Cardiac fibroblast (primary cell): ENCODE measurements at regions not wholly inside any gene's neighbourhood (a gene's known extent, or its start where the extent isn't known, plus 50 kb on each side); places are given as distances from the start of the nearest gene placed in this dataset.
"Not testable (repeated sequence)": the region's sequence is repeated elsewhere in the genome, so short reads cannot be mapped to it uniquely, and the experiment has no call there.

Experiments used
- DNase-seq, 2 donors: peaks; one replicate each; pipeline versions ENCODE4 v3.0.0 to v3.0.0-alpha.2; 2010; ENCODE audit warnings: low read depth in 2 of 2
- H3K4me3 ChIP-seq, 2 donors: replicated peaks in 1 of 2; 1 replicate in 1 of 2; 2 replicates in 1 of 2; pipeline ENCODE4 v1.5.1; 2011; ENCODE audit warnings: low read depth in 2 of 2, low read length in 2 of 2, mild to moderate bottlenecking in 2 of 2, moderate library complexity in 1 of 2
- TF ChIP-seq, protein P1 (sequence below): IDR thresholded peaks from one replicate; pipeline ENCODE4 v1.5.1; 2011; ENCODE audit warnings: low read depth, mild to moderate bottlenecking, low read length, inconsistent platforms

DNA sequence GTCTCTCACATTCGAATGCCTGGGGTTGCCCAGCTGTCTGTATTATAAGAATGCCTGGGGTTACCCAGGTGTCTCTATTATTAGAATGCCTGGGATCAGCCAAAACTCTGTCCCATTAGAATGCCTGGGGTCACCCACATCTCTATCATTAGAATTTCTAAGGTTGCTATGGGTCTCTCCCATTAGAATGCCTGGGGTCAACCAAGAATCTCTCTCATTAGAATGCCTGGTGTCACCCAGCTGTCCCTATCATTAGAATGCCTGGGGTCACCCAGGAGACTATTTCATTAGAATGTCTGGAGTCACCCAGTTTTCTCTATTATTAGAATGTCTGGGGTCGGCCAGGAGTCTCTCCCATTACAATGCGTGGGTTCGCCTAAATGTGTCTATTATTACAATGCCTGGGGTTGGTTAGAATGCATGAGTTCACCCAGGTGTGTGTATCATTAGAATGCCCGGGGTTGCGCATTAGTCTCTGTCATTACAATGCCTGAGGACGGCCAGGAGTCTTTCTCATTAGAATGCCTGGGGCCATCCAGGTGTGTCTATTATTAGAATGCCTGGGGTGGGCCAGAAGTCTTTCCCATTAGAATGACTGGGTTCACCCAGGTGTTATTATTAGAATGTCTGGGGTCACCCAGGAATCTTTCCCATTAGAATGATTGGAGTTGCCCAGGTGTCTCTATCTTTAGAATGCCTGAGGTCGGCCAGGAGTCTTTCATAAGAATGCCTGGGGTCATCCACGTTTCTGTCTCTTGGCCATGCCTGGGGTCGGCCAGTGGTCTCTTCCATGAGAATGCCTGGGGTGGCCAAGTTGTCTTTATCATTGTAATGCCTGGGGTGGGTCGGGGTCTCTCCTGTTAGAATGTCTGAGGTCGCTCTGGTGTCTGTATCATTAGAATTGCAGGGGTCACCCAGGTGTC lies 59.6 kb downstream of the RNF187 start:
- no peak overlapping the region for H3K4me3 ChIP-seq
- no peak for DNase-seq
- TF ChIP-seq, protein P1, sequence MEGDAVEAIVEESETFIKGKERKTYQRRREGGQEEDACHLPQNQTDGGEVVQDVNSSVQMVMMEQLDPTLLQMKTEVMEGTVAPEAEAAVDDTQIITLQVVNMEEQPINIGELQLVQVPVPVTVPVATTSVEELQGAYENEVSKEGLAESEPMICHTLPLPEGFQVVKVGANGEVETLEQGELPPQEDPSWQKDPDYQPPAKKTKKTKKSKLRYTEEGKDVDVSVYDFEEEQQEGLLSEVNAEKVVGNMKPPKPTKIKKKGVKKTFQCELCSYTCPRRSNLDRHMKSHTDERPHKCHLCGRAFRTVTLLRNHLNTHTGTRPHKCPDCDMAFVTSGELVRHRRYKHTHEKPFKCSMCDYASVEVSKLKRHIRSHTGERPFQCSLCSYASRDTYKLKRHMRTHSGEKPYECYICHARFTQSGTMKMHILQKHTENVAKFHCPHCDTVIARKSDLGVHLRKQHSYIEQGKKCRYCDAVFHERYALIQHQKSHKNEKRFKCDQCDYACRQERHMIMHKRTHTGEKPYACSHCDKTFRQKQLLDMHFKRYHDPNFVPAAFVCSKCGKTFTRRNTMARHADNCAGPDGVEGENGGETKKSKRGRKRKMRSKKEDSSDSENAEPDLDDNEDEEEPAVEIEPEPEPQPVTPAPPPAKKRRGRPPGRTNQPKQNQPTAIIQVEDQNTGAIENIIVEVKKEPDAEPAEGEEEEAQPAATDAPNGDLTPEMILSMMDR, result no peak

GRCh38 chr1:228547464-228547792 lies 60.2 kb downstream of the RNF187 start:
- TF ChIP-seq, protein P1, result no peak
- no peak overlapping the region for H3K4me3 ChIP-seq

DNA sequence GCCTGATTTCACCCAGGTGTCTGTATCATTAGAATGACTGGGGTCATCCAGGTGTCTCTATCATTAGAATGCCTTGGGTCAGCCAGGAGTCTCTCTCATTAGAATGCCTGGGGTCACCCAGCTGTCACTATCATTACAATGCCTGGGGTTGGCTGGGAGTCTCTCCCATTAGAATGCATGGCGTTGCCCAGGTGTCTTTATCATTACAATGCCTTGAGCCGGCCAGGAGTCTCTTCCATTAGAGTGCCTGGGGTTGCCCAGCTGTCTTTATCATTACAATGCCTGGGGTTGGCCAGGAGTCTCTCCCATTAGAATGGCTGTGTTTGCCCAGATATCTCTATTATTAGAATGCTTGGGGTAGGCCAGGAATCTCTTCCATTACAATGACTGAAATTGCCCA lies 61.6 kb downstream of the RNF187 start:
- TF ChIP-seq, protein P1, result no peak
- DNase-seq, result no peak
- no peak overlapping the region for H3K4me3 ChIP-seq

More at GRCh38 chr1:228547464-228547792, 60.2 kb downstream of the RNF187 start:
- DNase-seq, result no peak

DNA sequence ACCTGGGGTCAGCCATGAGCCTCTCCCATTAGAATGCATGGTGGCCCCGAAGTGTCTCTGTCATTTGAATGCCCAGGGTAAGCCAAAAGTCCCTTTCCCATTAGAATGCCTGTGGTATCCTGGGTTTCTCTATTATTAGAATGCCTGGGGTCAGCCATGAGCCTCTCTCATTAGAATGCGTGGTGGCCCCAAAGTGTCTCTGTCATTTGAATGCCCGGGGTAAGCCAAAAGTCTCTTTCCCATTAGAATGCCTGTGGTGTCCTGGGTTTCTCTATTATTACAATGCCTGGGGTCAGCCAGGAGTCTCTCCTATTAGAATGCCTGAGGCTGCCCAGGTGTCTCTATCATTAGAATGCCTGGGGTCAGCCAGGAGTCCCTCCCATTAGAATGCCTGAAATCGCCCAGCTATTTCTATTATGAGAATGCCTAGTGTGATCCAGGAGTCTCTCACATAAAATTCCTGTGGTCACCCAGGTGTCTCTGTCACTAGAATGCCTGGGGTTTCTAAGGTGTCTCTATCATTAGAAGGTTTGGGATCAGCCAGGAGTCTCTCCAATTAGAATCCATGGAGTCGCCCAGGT lies 65.5 kb downstream of the RNF187 start:
- TF ChIP-seq, protein P1, result no peak
- no peak overlapping the region for H3K4me3 ChIP-seq
- DNase-seq, result no peak

- DNase-seq, result no peak
- H3K4me3 ChIP-seq, result no peak overlapping the region
- TF ChIP-seq, protein P1, result no peak
These were observed 66.9 kb downstream of the RNF187 start for GRCh38 chr1:228554107-228554506.

DNA sequence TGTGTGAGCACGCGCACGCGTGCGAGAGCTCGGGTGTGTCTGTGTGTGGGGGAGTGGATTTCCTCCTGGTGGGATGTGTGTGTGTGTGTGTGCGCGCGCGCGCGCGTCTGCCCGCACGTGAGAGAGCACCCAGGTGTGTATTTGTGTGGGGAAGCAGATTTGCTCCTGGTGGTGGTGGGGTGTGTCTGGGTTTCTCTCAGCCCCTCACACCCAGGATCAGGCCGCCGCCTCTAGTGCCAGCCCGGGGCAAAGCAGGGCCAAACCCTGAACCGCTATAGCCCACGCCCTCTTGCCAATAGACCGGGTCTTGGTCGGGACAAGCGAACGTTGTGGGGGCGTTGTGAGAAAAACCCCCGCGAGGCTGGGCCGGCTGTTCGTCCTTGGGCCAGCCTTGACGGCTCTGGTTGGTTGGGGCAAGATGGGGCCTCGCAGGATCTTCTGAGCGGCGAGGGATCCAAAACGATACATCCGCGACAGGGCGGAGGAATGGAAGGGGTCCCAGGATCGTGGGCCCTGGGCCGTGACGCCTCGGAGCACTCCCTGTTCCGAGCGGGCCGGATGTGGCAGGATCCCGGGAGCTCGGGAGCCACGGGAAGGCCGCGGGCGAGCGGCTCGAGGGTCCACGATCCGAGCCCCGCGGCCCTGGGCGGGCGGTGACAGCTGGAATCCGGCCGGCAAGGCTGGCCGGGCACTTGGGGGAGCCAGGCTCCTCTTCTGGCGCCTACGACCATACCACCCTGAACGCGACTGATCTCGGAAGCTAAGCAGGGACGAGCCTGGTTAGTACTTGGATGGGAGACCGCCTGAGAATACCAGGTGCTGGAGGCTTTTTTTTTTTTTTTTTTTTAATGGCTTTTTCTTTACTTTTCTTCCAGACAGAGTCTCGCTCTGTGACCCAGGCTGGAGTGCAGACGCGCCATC lies 68.2 kb downstream of the RNF187 start:
- peak; percentile 9 to 39 for DNase-seq
- TF ChIP-seq, protein P1, result no peak
- no peak overlapping the region for H3K4me3 ChIP-seq

- not testable (repeated sequence) for DNase-seq
These were observed 69.7 kb downstream of the RNF187 start for GRCh38 chr1:228556634-228557430.

More at GRCh38 chr1:228556634-228557430, 69.7 kb downstream of the RNF187 start:
- not testable (repeated sequence) for H3K4me3 ChIP-seq
